DND-41 (cell line): ENCODE measurements at regions not wholly inside any gene's neighbourhood (a gene's known extent, or its start where the extent isn't known, plus 50 kb on each side); places are given as distances from the start of the nearest gene placed in this dataset.

Experiments
- ATAC-seq: fragments of 200-7000 bp; cut with Tn5 transposase; 3 replicates; pipeline ENCODE4 v1.9.1; 2021; ENCODE audit warnings: low read depth; ENCODE audit not compliant: insufficient read depth
- DNase-seq: peaks from one replicate; pipeline ENCODE4 v3.0.0-alpha.2; 2020
- H2AFZ ChIP-seq: 2 replicates; pipeline ENCODE4 v1.6.0; 2012; ENCODE audit warnings: low read depth, low read length
- H3K27ac ChIP-seq: 2 replicates; pipeline ENCODE4 v1.5.1; 2012; ENCODE audit warnings: low read length, inconsistent platforms
- H3K27me3 ChIP-seq: fragments of 200-600 bp; sonication (generic); 2 replicates; pipeline ENCODE4 v1.6.0; 2012; ENCODE audit warnings: low read length, mild to moderate bottlenecking, inconsistent platforms; ENCODE audit not compliant: insufficient read depth, poor library complexity
- H3K36me3 ChIP-seq: 2 replicates; pipeline ENCODE4 v1.5.1; 2012; ENCODE audit warnings: low read length, inconsistent platforms; ENCODE audit not compliant: insufficient read depth
- H3K4me1 ChIP-seq: 2 replicates; pipeline ENCODE4 v1.5.1; 2012; ENCODE audit warnings: mild to moderate bottlenecking, low read length; ENCODE audit not compliant: insufficient read depth
- H3K4me2 ChIP-seq: 2 replicates; pipeline ENCODE4 v1.6.0; 2012; ENCODE audit warnings: mild to moderate bottlenecking, moderate library complexity, low read length, inconsistent platforms; ENCODE audit not compliant: insufficient read depth
- H3K4me3 ChIP-seq, 2 experiments: fragments of 200-600 bp in 1 of 2; shearing (Covaris generic) in 1 of 2; 2 replicates each; pipeline ENCODE4 v1.5.1; 2012 to 2016; ENCODE audit warnings: inconsistent platforms in 2 of 2, low read length in 2 of 2, mild to moderate bottlenecking in 2 of 2, low read depth in 1 of 2, moderate library complexity in 1 of 2
- H3K79me2 ChIP-seq: 2 replicates; pipeline ENCODE4 v1.6.0; 2012; ENCODE audit warnings: low read length, inconsistent platforms; ENCODE audit not compliant: insufficient read depth
- H3K9ac ChIP-seq: 2 replicates; pipeline ENCODE4 v1.6.0; 2012; ENCODE audit warnings: low read depth, mild to moderate bottlenecking, inconsistent platforms, low read length, moderate library complexity
- H3K9me3 ChIP-seq: 2 replicates; pipeline ENCODE4 v1.5.1; 2012; ENCODE audit warnings: low read length, moderate library complexity, mild to moderate bottlenecking, inconsistent platforms; ENCODE audit not compliant: insufficient read depth, severe bottlenecking
- H4K20me1 ChIP-seq: 2 replicates; pipeline ENCODE4 v1.6.0; 2012; ENCODE audit warnings: low read length; ENCODE audit not compliant: insufficient read depth
- CTCF ChIP-seq: IDR thresholded peaks from 2 replicates; pipeline ENCODE4 v1.5.1; 2012; ENCODE audit warnings: borderline replicate concordance, low read length, moderate library complexity, mild to moderate bottlenecking; ENCODE audit not compliant: poor library complexity, severe bottlenecking; ENCODE audit errors: extremely low read depth
- EZH2 ChIP-seq: IDR thresholded peaks from 3 replicates; pipeline ENCODE4 v1.6.1; 2012; ENCODE audit warnings: borderline replicate concordance, low read depth, mild to moderate bottlenecking, moderate library complexity, low read length, inconsistent platforms; ENCODE audit not compliant: severe bottlenecking

DNA sequence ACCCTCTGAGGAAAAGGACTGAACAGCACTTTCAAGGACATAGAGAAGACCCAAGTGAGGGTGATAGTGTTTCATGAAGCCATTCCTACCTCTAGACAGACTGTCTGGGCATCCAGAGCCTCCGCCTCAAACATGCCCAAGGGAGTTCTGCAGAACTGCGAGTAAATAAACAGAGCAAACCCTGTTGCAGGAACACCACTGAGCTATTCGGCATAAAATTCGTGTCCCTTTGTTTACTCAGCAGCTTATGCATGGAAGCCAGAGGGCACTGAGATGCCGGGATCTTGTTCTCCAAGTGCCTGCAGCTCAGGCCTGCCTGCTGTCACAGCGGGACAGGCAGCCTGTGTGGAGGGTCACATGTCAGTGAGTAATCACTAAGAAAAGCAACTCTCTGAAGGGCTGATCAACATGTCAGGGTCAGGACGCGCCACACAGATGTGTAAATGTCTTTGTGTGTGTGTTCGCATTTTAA lies 164.9 kb upstream of the HEY2 start:
- Histone ChIP-seq H3K36me3 (no peaks in the 10 kb centered on the region), H3K27ac (no peak overlapping the region), H4K20me1 (no peaks in the 10 kb centered on the region), H3K4me1 (no peaks in the 10 kb centered on the region), H3K79me2 (no peaks in the 10 kb centered on the region), H3K9me3 (no peaks in the 10 kb centered on the region), H3K4me3 (no peak overlapping the region), H3K9ac (no peak overlapping the region), H2AFZ (no peak overlapping the region), H3K4me2 (no peak overlapping the region), H3K27me3 (no peaks in the 10 kb centered on the region)
- ATAC-seq = no peak
- no peak for DNase-seq
- TF ChIP-seq CTCF = no peak
- TF ChIP-seq EZH2 = no peak

DNA sequence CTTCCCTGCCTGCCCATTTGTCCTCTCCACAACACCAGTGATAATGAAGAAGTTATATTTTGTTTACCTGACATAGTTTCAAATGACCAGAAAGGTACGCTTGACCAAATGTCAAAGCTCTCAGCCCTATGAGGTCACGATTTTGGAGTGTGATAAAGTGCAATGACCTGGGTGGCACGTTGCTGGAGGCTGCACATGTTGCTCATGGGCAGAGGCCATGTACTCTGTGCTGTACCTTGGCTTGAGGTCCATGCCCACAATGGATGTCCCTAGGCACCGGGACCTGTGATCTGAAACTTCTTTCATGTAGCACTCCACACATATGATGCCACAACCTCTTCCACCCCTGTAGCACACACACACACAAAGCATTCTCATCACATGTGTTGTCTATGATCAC lies 164.0 kb upstream of the HEY2 start:
- Histone ChIP-seq H3K27me3 (no peaks in the 10 kb centered on the region), H3K4me1 (no peaks in the 10 kb centered on the region), H3K9me3 (no peaks in the 10 kb centered on the region), H4K20me1 (no peaks in the 10 kb centered on the region), H3K9ac (no peak overlapping the region), H3K27ac (no peak overlapping the region), H3K4me2 (no peak overlapping the region), H3K4me3 (no peak overlapping the region), H2AFZ (no peak overlapping the region), H3K79me2 (no peaks in the 10 kb centered on the region), H3K36me3 (no peaks in the 10 kb centered on the region)
- DNase-seq = no peak
- ATAC-seq = no peak
- TF ChIP-seq EZH2 (no peak), CTCF (no peak)

DNA sequence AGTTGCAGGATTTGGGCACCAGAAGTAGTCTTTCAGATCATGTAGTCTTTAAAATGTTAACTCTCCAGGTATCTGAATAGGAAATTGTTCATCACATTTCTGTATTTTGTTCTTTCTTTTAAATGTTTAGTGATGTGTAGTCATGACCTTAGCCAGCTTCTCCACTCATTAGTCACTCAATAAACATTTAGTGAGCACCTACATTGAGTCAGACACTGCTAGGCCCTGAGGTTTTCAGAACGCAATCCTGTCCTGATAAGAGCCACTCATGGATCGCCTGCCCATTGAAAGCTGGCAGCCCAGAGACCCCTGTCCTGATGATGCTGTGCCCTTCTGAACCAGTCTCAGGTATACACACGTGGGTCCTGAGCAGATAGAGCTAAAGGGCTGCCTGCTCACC lies 163.4 kb upstream of the HEY2 start:
- Histone ChIP-seq H3K4me3 (no peak overlapping the region), H3K4me1 (no peaks in the 10 kb centered on the region), H3K36me3 (no peaks in the 10 kb centered on the region), H3K9ac (no peak overlapping the region), H3K4me2 (no peak overlapping the region), H3K27me3 (no peaks in the 10 kb centered on the region), H3K27ac (no peak overlapping the region), H3K79me2 (no peaks in the 10 kb centered on the region), H3K9me3 (no peaks in the 10 kb centered on the region), H4K20me1 (no peaks in the 10 kb centered on the region), H2AFZ (no peak overlapping the region)
- DNase-seq = no peak
- no peak for ATAC-seq
- TF ChIP-seq CTCF (no peak), EZH2 (no peak)

GRCh38 chr6:125586605-125587004 lies 162.8 kb upstream of the HEY2 start:
- H4K20me1 ChIP-seq = no peaks in the 10 kb centered on the region
- H3K9me3 ChIP-seq = no peaks in the 10 kb centered on the region
- no peak overlapping the region for H3K4me3 ChIP-seq
- H3K4me2 ChIP-seq = no peak overlapping the region
- ATAC-seq (no peak), DNase-seq (no peak)
- TF ChIP-seq CTCF (no peak), EZH2 (no peak)
- no peaks in the 10 kb centered on the region for H3K4me1 ChIP-seq
- H3K79me2 ChIP-seq = no peaks in the 10 kb centered on the region
- no peaks in the 10 kb centered on the region for H3K27me3 ChIP-seq
- H3K27ac ChIP-seq = no peak overlapping the region
- no peaks in the 10 kb centered on the region for H3K36me3 ChIP-seq
- no peak overlapping the region for H2AFZ ChIP-seq
- H3K9ac ChIP-seq = no peak overlapping the region
